GM23338 (cell line): ENCODE measurements at regions not wholly inside any gene's neighbourhood (a gene's known extent, or its start where the extent isn't known, plus 50 kb on each side); places are given as distances from the start of the nearest gene placed in this dataset.

Experiments
- ATAC-seq: fragments of 200-7000 bp; cut with Tn5 transposase; 3 replicates; pipeline ENCODE4 v1.9.1; 2020
- DNase-seq: peaks from one replicate; pipeline ENCODE4 v3.0.0-alpha.2; 2015; ENCODE audit warnings: low spot score
- H2AFZ ChIP-seq: fragments of 200-600 bp; sonication (generic); 2 replicates; pipeline ENCODE4 v1.8.0; 2016; ENCODE audit warnings: antibody characterized with exemption, mild to moderate bottlenecking, moderate library complexity
- H3F3A ChIP-seq: fragments of 200-600 bp; sonication (generic); replicated peaks from 2 replicates; pipeline ENCODE4 v1.8.0; 2017; ENCODE audit warnings: antibody characterized with exemption, mixed run types, low read depth
- H3K27ac ChIP-seq: fragments of 200-600 bp; sonication (generic); 2 replicates; pipeline ENCODE4 v1.6.1; 2016; ENCODE audit warnings: low read depth
- H3K27me3 ChIP-seq: fragments of 200-600 bp; sonication (generic); 2 replicates; pipeline ENCODE4 v1.8.0; 2016; ENCODE audit warnings: mild to moderate bottlenecking, mixed run types, moderate library complexity; ENCODE audit not compliant: insufficient read depth
- H3K36me3 ChIP-seq: fragments of 200-600 bp; sonication (generic); 2 replicates; pipeline ENCODE4 v1.8.0; 2016; ENCODE audit warnings: mild to moderate bottlenecking; ENCODE audit not compliant: insufficient read depth
- H3K4me1 ChIP-seq: fragments of 200-600 bp; sonication (generic); 2 replicates; pipeline ENCODE4 v1.8.0; 2016; ENCODE audit warnings: mild to moderate bottlenecking, moderate library complexity; ENCODE audit not compliant: insufficient read depth
- H3K4me2 ChIP-seq: fragments of 200-600 bp; sonication (generic); 2 replicates; pipeline ENCODE4 v1.7.1; 2017; ENCODE audit warnings: mixed run types
- H3K4me3 ChIP-seq: fragments of 200-600 bp; sonication (generic); 2 replicates; pipeline ENCODE4 v1.6.1; 2016; ENCODE audit warnings: mixed run types
- H3K79me2 ChIP-seq: fragments of 200-600 bp; sonication (generic); replicated peaks from 2 replicates; pipeline ENCODE4 v1.8.0; 2017; ENCODE audit warnings: mild to moderate bottlenecking; ENCODE audit not compliant: insufficient read depth
- H3K9me2 ChIP-seq: fragments of 200-600 bp; sonication (generic); 2 replicates; pipeline ENCODE4 v1.8.0; 2017; ENCODE audit not compliant: insufficient read depth
- H4K20me1 ChIP-seq: fragments of 200-600 bp; sonication (generic); replicated peaks from 2 replicates; pipeline ENCODE4 v1.8.0; 2017; ENCODE audit warnings: mild to moderate bottlenecking; ENCODE audit not compliant: insufficient read depth
- H3K27ac Mint-ChIP-seq: 2 replicates; pipeline ENCODE4 v1.8.0; 2020; ENCODE audit warnings: inconsistent platforms, mild to moderate bottlenecking, moderate library complexity, mixed read lengths
- H3K27me3 Mint-ChIP-seq: 3 replicates; pipeline ENCODE4 v1.8.0; 2022; ENCODE audit warnings: low read depth, mild to moderate bottlenecking, moderate library complexity, mixed read lengths, inconsistent platforms; ENCODE audit not compliant: insufficient read depth, poor library complexity
- H3K36me3 Mint-ChIP-seq: 3 replicates; pipeline ENCODE4 v1.8.0; 2021; ENCODE audit warnings: low read depth, mild to moderate bottlenecking, inconsistent platforms, moderate library complexity, mixed read lengths
- H3K4me1 Mint-ChIP-seq: 3 replicates; pipeline ENCODE4 v1.8.0; 2020; ENCODE audit warnings: mild to moderate bottlenecking, inconsistent platforms, mixed read lengths
- H3K4me3 Mint-ChIP-seq: 3 replicates; pipeline ENCODE4 v1.8.0; 2021; ENCODE audit warnings: moderate library complexity, mild to moderate bottlenecking, inconsistent platforms, mixed read lengths
- H3K9me3 Mint-ChIP-seq: 3 replicates; pipeline ENCODE4 v1.8.0; 2020; ENCODE audit warnings: moderate library complexity, mild to moderate bottlenecking, inconsistent platforms, mixed read lengths
- CREB1 ChIP-seq: fragments of 250-450 bp; sonication (Bioruptor Pico); IDR thresholded peaks from 2 replicates; pipeline ENCODE4 v1.5.0; 2020; ENCODE audit warnings: low read depth, mild to moderate bottlenecking, moderate library complexity
- EZH2 ChIP-seq: fragments of 200-600 bp; sonication (generic); IDR thresholded peaks from one replicate; pipeline ENCODE4 v1.8.0; 2017; ENCODE audit warnings: antibody characterized with exemption, mild to moderate bottlenecking, low read depth; ENCODE audit not compliant: unreplicated experiment
- JUNB ChIP-seq: IDR thresholded peaks from one replicate; pipeline ENCODE4 v1.6.1; 2016; ENCODE audit warnings: antibody characterized with exemption; ENCODE audit not compliant: unreplicated experiment
- NANOG ChIP-seq: IDR thresholded peaks from 2 replicates; pipeline ENCODE4 v1.6.1; 2016; ENCODE audit warnings: antibody characterized with exemption, borderline replicate concordance
- POLR2AphosphoS5 ChIP-seq: IDR thresholded peaks from 2 replicates; pipeline ENCODE4 v1.6.1; 2016; ENCODE audit warnings: antibody characterized with exemption, low read depth
- ZNF114 ChIP-seq: fragments of 250-450 bp; sonication (Bioruptor Pico); IDR thresholded peaks from 2 replicates; pipeline ENCODE4 v1.5.0; 2020; ENCODE audit warnings: mild to moderate bottlenecking, moderate library complexity
- ZNF331 ChIP-seq: fragments of 250-450 bp; sonication (Bioruptor Pico); IDR thresholded peaks from 2 replicates; pipeline ENCODE4 v1.5.0; 2020; ENCODE audit warnings: low read depth, mild to moderate bottlenecking, moderate library complexity
- TF ChIP-seq, protein P1 (sequence below): IDR thresholded peaks from one replicate; pipeline ENCODE4 v1.6.1; 2018; ENCODE audit warnings: antibody characterized with exemption; ENCODE audit not compliant: unreplicated experiment
- TF ChIP-seq, protein P2 (sequence below): IDR thresholded peaks from 2 replicates; pipeline ENCODE4 v1.6.1; 2016; ENCODE audit warnings: antibody characterized with exemption
- TF ChIP-seq, protein P3 (sequence below), 2 experiments: fragments of 200-600 bp in 1 of 2; sonication (generic) in 1 of 2; conservative IDR thresholded peaks; 2 replicates each; pipeline versions ENCODE4 v1.5.1 to v1.6.1; 2016 to 2017; ENCODE audit warnings: antibody characterized with exemption in 2 of 2, low read depth in 2 of 2, mild to moderate bottlenecking in 2 of 2, moderate library complexity in 1 of 2
- TF ChIP-seq, protein P4 (sequence below): fragments of 250-450 bp; sonication (Bioruptor Pico); IDR thresholded peaks from 2 replicates; pipeline ENCODE4 v1.5.0; 2020; ENCODE audit warnings: mild to moderate bottlenecking, moderate library complexity

DNA sequence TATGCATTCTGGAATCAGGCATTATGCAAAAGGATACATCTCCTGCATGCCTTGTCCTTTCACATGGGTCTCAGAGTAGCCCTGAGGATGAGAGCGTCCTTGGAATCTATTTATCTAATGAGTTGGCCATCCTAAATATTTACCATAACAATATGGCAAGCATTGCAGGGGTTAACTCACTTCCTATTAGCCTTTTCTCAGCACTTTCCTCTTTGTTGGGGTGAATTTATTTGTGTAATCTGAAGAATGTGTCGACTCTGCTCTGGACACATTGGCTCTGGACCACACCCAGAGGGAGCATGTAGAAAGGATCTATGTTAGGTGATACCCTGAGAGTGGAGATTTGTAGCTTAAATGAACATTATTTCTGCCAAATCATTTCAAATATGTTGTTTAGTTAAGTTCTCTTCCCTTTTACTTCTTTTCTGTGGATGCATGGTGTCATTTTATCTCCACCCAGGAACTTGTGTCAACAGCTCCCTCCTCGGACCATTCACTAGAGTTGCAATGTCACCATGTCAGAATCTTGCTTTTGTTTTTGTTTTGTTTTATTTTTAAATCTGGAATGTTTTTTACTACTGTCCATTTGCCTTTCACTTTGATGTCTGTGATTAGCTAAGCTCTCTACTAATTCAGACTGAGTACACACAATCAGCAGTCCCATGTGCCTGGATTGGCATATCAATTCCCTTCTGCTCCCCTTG is 757.0 kb upstream of the MMS22L start (continued):
- TF ChIP-seq, protein P1, sequence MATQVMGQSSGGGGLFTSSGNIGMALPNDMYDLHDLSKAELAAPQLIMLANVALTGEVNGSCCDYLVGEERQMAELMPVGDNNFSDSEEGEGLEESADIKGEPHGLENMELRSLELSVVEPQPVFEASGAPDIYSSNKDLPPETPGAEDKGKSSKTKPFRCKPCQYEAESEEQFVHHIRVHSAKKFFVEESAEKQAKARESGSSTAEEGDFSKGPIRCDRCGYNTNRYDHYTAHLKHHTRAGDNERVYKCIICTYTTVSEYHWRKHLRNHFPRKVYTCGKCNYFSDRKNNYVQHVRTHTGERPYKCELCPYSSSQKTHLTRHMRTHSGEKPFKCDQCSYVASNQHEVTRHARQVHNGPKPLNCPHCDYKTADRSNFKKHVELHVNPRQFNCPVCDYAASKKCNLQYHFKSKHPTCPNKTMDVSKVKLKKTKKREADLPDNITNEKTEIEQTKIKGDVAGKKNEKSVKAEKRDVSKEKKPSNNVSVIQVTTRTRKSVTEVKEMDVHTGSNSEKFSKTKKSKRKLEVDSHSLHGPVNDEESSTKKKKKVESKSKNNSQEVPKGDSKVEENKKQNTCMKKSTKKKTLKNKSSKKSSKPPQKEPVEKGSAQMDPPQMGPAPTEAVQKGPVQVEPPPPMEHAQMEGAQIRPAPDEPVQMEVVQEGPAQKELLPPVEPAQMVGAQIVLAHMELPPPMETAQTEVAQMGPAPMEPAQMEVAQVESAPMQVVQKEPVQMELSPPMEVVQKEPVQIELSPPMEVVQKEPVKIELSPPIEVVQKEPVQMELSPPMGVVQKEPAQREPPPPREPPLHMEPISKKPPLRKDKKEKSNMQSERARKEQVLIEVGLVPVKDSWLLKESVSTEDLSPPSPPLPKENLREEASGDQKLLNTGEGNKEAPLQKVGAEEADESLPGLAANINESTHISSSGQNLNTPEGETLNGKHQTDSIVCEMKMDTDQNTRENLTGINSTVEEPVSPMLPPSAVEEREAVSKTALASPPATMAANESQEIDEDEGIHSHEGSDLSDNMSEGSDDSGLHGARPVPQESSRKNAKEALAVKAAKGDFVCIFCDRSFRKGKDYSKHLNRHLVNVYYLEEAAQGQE = no peak
- TF ChIP-seq POLR2AphosphoS5 (no peak), ZNF114 (no peak), EZH2 (no peak), CREB1 (CRISPR knock-in tag) (no peak), ZNF331 (CRISPR knock-in tag) (no peak), NANOG (peak; percentile 99)
- TF ChIP-seq, protein P2, sequence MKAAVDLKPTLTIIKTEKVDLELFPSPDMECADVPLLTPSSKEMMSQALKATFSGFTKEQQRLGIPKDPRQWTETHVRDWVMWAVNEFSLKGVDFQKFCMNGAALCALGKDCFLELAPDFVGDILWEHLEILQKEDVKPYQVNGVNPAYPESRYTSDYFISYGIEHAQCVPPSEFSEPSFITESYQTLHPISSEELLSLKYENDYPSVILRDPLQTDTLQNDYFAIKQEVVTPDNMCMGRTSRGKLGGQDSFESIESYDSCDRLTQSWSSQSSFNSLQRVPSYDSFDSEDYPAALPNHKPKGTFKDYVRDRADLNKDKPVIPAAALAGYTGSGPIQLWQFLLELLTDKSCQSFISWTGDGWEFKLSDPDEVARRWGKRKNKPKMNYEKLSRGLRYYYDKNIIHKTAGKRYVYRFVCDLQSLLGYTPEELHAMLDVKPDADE = 0 out of 2 replicates have a peak, but pooled peaks have one; percentile 46
- TF ChIP-seq, protein P3, sequence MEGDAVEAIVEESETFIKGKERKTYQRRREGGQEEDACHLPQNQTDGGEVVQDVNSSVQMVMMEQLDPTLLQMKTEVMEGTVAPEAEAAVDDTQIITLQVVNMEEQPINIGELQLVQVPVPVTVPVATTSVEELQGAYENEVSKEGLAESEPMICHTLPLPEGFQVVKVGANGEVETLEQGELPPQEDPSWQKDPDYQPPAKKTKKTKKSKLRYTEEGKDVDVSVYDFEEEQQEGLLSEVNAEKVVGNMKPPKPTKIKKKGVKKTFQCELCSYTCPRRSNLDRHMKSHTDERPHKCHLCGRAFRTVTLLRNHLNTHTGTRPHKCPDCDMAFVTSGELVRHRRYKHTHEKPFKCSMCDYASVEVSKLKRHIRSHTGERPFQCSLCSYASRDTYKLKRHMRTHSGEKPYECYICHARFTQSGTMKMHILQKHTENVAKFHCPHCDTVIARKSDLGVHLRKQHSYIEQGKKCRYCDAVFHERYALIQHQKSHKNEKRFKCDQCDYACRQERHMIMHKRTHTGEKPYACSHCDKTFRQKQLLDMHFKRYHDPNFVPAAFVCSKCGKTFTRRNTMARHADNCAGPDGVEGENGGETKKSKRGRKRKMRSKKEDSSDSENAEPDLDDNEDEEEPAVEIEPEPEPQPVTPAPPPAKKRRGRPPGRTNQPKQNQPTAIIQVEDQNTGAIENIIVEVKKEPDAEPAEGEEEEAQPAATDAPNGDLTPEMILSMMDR (conservative IDR thresholded peaks at IDR 0.05; ENCODE audit: low read depth in 2 of 2) = peak; percentile 55 to 59

DNA sequence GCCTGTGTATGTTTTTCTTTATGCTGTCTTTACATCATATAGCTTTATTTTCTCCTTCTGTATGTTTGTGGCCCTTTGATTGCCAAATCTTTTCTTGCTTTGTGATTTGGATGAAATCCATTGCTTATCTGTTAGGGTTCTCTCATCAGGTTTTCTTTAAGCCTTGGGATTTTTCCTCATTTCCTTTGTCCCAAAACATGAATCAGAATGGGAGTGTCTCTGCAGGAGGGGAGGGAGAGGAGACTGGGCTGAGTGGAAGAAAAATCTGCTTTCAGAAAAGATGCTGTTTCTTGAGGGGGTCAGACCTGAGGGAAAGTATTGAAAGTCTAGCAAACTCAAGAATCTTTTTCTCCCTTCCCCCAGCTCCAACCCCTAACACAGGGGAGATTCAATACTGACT is 758.0 kb upstream of the MMS22L start:
- H4K20me1 ChIP-seq = no peaks in the 10 kb centered on the region
- peaks cover 82% of the 10 kb centered on the region for H3K4me1 Mint-ChIP-seq
- no peaks in the 10 kb centered on the region for H3K27me3 ChIP-seq
- H3K9me3 Mint-ChIP-seq = no peaks in the 10 kb centered on the region
- H2AFZ ChIP-seq = no peak overlapping the region
- ATAC-seq (peak; percentile 43), DNase-seq (peak; percentile 82)
- peaks cover 76% of the 10 kb centered on the region for H3K4me1 ChIP-seq
- peak overlapping the region; percentile 23 for H3K4me3 Mint-ChIP-seq
- no peaks in the 10 kb centered on the region for H3K79me2 ChIP-seq
- H3K4me3 ChIP-seq = peak overlapping the region; percentile 7
- peaks cover 3% of the 10 kb centered on the region for H3K27me3 Mint-ChIP-seq
- H3K36me3 Mint-ChIP-seq = no peaks in the 10 kb centered on the region
- peak overlapping the region; percentile 95 for H3K27ac Mint-ChIP-seq
- H3K4me2 ChIP-seq = peak overlapping the region; percentile 22
- no peaks in the 10 kb centered on the region for H3K9me2 ChIP-seq
- no peaks in the 10 kb centered on the region for H3K36me3 ChIP-seq
- peak overlapping the region; percentile 96 for H3K27ac ChIP-seq
- H3F3A ChIP-seq = no peaks in the 10 kb centered on the region
- TF ChIP-seq, protein P4, sequence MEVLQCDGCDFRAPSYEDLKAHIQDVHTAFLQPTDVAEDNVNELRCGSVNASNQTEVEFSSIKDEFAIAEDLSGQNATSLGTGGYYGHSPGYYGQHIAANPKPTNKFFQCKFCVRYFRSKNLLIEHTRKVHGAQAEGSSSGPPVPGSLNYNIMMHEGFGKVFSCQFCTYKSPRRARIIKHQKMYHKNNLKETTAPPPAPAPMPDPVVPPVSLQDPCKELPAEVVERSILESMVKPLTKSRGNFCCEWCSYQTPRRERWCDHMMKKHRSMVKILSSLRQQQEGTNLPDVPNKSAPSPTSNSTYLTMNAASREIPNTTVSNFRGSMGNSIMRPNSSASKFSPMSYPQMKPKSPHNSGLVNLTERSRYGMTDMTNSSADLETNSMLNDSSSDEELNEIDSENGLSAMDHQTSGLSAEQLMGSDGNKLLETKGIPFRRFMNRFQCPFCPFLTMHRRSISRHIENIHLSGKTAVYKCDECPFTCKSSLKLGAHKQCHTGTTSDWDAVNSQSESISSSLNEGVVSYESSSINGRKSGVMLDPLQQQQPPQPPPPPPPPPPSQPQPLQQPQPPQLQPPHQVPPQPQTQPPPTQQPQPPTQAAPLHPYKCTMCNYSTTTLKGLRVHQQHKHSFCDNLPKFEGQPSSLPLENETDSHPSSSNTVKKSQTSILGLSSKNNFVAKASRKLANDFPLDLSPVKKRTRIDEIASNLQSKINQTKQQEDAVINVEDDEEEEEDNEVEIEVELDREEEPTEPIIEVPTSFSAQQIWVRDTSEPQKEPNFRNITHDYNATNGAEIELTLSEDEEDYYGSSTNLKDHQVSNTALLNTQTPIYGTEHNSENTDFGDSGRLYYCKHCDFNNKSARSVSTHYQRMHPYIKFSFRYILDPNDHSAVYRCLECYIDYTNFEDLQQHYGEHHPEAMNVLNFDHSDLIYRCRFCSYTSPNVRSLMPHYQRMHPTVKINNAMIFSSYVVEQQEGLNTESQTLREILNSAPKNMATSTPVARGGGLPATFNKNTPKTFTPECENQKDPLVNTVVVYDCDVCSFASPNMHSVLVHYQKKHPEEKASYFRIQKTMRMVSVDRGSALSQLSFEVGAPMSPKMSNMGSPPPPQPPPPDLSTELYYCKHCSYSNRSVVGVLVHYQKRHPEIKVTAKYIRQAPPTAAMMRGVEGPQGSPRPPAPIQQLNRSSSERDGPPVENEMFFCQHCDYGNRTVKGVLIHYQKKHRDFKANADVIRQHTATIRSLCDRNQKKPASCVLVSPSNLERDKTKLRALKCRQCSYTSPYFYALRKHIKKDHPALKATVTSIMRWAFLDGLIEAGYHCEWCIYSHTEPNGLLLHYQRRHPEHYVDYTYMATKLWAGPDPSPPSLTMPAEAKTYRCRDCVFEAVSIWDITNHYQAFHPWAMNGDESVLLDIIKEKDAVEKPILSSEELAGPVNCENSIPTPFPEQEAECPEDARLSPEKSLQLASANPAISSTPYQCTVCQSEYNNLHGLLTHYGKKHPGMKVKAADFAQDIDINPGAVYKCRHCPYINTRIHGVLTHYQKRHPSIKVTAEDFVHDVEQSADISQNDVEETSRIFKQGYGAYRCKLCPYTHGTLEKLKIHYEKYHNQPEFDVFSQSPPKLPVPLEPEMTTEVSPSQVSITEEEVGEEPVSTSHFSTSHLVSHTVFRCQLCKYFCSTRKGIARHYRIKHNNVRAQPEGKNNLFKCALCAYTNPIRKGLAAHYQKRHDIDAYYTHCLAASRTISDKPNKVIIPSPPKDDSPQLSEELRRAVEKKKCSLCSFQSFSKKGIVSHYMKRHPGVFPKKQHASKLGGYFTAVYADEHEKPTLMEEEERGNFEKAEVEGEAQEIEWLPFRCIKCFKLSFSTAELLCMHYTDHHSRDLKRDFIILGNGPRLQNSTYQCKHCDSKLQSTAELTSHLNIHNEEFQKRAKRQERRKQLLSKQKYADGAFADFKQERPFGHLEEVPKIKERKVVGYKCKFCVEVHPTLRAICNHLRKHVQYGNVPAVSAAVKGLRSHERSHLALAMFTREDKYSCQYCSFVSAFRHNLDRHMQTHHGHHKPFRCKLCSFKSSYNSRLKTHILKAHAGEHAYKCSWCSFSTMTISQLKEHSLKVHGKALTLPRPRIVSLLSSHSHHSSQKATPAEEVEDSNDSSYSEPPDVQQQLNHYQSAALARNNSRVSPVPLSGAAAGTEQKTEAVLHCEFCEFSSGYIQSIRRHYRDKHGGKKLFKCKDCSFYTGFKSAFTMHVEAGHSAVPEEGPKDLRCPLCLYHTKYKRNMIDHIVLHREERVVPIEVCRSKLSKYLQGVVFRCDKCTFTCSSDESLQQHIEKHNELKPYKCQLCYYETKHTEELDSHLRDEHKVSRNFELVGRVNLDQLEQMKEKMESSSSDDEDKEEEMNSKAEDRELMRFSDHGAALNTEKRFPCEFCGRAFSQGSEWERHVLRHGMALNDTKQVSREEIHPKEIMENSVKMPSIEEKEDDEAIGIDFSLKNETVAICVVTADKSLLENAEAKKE (CRISPR knock-in tag) = 0 out of 2 replicates have a peak, but pooled peaks have one; percentile 12
- TF ChIP-seq EZH2 (no peak), JUNB (no peak), ZNF331 (CRISPR knock-in tag) (no peak), ZNF114 (no peak)
